SK-N-SH (cell line): ENCODE measurements at regions not wholly inside any gene's neighbourhood (a gene's known extent, or its start where the extent isn't known, plus 50 kb on each side); places are given as distances from the start of the nearest gene placed in this dataset.

Source experiments
- CTCF ChIP-seq: fragments of 200-600 bp; sonication (generic); IDR thresholded peaks from 2 replicates; pipeline ENCODE4 v1.6.1; 2017; ENCODE audit warnings: antibody characterized with exemption, mild to moderate bottlenecking, moderate library complexity
- EP300 ChIP-seq, 2 experiments: IDR thresholded peaks; 2 replicates each; pipeline versions ENCODE4 v1.4.0 to v1.6.1; 2012; ENCODE audit warnings: borderline replicate concordance in 1 of 2, low read depth in 1 of 2, low read length in 1 of 2
- GABPA ChIP-seq: IDR thresholded peaks from 2 replicates; pipeline ENCODE4 v1.4.0; 2012; ENCODE audit warnings: low read depth, mild to moderate bottlenecking
- POLR2AphosphoS5 ChIP-seq: IDR thresholded peaks from 2 replicates; pipeline ENCODE4 v1.6.1; 2012; ENCODE audit warnings: low read depth, low read length
- TAF1 ChIP-seq: IDR thresholded peaks from 2 replicates; pipeline ENCODE4 v1.6.1; 2012; ENCODE audit warnings: low read depth, mild to moderate bottlenecking, low read length, moderate library complexity, borderline replicate concordance

GRCh38 chr11:119835753-119836152, 106.8 kb upstream of the NECTIN1 start:
- TF ChIP-seq CTCF: no peak
- no peak for TF ChIP-seq TAF1
- TF ChIP-seq EP300 (IDR thresholded peaks at IDR 0.05; ENCODE audit: borderline replicate concordance in 1 of 2, low read depth in 1 of 2, low read length in 1 of 2): no peak
- TF ChIP-seq POLR2AphosphoS5: no peak
- TF ChIP-seq GABPA: no peak
